Stimulated activated CD8-positive, alpha-beta memory T cell treated with anti-CD3 and anti-CD28 coated beads, Interleukin-12 subunit alpha, Interleukin-12 subunit beta, amount 100 ng/mL, for 1 hour (primary cell): ENCODE measurements at regions not wholly inside any gene's neighbourhood (a gene's known extent, or its start where the extent isn't known, plus 50 kb on each side); places are given as distances from the start of the nearest gene placed in this dataset.
"Not testable (repeated sequence)": the region's sequence is repeated elsewhere in the genome, so short reads cannot be mapped to it uniquely, and the experiment has no call there.

ENCODE experiments used
- DNase-seq: peaks from one replicate; pipeline ENCODE4 v3.0.0-alpha.2; 2020; ENCODE audit warnings: low read depth

DNA sequence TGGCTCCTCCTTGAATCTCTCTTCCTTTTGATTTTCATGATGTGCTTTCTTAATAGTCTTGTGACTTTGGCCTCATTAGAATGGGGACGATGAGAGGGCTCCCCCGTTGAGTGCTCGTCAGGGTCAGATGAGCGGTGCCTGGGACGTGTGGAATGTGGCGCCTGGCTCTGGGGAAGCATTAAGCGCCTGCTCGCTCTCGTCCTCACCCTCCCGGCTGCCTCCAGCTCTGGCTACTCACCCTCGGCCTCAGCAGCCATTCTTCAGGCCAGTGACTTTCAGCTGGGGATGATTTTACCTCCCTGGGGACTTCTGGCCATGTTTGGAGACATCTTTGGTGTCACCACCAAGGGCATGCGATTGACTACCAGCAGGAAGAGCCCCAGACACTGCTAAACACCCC, 69.7 kb downstream of the RPS6KA4 start:
- no peak for DNase-seq

DNA sequence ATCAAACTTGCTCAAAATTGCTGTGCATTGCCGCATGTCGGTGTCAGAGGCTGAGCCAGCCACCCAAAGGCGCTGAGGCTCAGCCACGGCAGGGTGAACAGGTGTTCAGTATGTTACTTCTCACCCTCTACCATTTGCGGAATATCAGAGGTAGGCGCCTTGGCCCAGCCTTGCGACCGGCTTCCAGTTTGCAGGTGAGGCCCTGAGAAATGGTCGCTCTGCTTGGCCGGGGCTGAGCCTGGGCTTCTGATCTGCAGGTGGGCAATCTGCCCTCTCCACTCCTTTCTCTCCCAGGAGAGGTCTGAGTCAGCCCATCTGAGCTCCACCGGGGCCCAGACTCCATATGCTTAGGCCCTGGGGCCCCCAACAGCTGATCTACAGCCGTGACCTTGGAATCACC, 71.0 kb downstream of the RPS6KA4 start:
- DNase-seq = no peak

DNA sequence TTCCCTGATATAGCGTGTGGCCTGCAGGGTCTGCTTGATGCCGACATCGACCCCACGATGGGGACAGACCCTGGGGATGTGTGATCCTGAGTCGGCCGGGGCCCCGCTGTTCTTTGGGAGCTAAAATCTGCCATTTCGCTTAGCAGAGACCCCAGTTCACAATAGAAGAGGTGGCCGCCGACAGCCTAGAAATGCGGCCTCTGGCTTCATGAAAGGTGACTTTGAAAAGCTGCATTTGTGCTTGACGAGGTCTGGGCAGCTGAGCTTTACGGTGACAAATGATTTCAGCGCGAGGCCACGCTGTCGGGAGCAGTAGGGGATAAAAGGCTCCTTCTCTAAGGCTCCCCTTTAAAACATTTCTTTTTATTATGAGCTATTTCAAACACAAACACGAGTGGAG, 71.7 kb downstream of the RPS6KA4 start:
- no peak for DNase-seq

DNA sequence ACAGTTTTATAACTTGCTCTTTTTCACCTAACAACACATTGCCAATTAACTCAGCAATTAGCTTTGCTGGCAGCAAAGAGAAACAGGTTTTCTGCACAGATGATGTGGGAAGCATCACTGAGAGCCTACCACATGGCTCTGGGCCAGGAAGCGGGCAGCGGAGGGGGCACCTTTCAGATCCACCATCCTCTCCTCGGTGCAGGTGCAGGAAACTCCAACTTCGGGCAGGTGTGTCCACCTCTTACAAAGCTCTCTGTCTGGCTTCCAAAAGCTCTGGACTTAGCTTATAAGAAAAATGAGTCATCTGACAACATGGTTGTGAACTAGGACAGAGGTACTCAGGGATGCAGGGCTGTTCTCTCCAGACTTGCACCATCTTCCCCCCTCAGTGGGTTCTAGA, 77.0 kb downstream of the RPS6KA4 start:
- no peak for DNase-seq

DNA sequence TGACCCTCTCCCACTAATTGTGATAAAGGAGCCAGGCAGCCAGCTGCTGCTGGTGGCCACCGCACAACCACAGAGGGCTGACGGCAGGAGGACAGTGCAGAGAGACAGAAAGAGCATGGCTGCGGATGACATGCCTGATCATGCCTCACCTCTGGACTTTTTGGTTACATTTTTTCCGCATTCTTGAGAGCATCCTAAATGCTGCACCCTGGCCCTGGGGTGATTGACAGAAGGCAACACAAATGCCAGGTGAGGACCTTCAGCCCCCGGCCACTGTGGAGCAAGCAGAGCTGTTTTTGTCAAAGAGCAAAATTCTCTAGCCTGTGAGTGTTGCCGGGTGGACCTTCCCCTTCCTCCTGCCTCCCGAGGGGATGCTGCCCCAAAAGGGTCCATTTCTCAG, 78.5 kb downstream of the RPS6KA4 start:
- no peak for DNase-seq

DNA sequence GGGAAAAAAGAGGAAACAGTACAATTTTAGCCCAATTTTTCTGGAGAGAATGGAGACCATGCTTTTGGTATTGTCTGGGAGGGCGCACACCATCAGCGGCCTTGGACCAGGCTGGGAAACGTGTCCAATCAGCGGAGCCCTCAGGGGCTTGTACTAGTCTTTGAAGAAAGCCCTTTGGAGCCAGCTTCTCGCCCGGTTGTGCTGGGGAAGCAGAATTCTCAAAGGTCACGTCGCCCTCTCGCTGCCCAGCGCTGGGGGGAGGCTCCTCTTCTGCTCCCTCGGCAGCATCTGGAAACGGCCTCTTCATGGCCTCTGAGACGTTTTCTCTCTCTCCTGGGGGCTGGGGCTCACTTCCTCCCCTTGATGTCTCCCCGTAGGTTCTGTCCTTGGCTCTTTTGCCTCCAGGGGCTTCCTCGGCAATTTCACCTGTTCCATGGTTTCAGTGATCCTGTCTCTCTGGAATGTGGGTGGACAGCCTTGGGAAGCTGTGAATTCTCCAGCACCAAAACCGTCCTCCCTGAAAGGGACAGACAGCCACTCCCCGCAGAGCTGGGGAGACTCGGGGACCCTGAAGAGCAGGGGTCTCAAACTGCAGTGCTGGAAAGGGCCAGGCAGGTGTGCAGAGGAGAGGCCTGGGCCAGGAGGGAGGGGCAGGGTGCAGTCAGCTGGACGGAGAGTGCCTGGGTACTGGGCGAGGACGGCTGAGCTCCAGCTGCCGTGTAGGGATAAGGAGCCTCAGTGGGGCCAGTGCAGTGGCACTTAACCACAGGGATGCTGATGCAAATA, 80.2 kb downstream of the RPS6KA4 start:
- DNase-seq = no peak

DNA sequence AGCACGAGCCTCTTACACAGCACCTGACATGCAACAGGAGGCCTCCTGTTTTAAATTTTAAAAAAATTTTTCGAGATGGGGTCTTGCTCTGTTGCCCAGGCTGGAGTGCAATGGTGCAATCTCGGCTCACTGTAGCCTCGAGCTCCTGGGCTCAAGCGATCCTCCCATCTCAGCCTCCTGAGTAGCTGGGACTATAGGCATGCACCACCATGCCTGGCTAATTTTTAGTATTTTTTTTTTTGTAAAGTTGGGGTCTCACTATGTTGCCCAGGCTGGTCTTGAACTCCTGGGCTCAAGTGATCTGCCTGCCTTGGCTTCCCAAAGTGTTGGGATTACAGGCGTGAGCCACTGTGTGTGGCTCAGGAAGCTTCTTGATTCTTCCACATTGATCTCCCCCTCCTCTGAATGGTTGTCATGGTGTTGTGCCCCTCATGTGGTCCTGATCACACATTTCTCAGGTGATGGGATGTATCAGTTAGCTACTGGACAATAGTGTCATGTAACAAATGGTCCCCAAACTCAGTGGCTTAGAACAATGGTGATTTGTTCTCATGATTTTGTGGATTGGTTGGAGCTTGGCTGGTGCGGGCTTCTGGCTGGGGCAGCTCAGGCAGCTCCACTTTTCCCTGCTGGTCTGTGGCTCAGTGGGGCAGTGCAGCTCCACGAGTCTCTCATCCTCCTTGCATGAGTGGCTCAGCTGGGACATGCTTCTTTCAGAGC, 81.0 kb downstream of the RPS6KA4 start:
- DNase-seq = not testable (repeated sequence)

DNA sequence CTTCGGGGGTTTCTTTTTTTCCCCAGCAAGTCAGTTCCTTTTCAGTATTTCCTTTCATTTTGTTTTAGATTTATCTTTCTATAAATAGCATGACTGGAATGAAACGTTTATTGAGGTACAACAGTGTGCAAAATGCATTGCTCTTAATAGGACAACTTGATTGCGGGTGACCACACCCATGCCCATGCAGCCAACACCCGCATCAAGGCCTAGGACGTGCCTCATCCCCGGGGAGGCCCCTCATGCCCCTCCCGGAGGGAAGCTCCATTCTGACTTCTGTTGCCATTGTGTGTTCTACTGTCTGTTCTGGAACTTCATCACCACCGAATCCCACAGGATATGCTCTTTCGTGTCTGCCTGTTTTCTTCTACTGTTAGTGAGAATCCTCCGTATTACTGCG, 82.2 kb downstream of the RPS6KA4 start:
- DNase-seq = no peak

DNA sequence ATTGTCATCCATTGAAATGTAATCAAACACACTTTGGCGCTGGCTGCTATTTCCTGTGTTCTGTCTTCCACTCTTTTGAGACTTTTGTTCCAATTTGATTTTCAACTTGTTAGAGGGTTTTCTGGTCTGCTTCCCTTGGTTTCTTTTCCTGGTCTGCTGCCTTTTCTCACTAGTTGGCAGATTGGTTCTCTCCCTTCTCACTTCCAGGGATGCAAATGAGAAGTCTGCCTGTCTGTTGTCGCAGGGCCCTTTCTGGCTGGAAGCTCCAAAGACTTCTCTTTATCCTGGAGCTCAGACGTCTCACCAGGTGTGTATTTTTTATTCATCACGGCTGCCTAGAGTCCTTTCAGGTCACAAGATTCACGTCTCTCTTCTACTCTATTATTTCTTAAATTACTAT, 84.0 kb downstream of the RPS6KA4 start:
- DNase-seq = no peak

DNA sequence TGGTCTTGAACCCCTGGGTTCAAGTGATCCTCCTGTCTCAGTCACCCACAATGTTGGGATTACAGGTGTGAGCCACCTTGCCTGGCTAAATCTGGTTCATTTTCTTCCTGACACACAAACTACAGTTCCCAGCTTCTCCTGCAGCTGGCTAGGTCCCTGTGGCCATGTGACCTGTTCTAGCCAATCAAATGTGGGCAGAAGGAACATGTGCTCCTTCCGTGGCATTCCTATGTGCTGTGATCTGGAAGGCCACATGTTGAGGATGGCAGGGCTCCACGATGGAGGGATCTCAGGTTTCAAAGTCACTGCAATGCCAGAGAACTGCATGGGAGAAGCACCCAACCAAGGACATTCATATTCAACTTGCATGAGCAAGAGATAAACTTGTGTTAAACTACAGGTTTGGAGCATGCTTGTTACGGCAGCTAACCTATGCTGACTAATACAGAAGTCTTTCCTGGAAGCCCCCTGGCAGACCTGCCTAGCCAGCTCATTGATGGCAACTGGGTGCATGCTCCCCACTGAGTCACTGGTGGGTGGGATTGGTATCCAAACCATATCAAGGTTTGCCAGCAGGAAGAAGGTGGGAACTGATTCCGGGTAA, 86.0 kb downstream of the RPS6KA4 start:
- no peak for DNase-seq

DNA sequence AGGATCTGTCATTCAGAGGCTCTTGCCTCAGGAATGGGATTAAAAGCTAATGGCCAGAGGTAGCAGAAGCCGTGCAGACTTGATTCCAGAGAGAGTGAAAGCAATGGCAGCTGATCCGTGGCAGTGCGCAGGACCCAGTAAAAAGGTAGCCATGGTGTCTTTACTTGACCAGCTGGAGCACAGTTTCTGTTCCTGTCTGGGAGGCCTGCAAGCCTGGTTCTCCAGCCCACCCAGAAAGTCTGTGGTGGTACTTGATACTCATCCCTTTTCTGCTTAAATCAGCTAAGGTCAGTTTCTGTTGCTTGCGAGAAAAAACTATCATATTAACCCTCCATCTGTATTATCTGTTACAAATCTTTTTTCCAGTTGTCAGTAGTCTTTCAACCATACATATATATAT, 86.7 kb downstream of the RPS6KA4 start:
- DNase-seq = no peak

DNA sequence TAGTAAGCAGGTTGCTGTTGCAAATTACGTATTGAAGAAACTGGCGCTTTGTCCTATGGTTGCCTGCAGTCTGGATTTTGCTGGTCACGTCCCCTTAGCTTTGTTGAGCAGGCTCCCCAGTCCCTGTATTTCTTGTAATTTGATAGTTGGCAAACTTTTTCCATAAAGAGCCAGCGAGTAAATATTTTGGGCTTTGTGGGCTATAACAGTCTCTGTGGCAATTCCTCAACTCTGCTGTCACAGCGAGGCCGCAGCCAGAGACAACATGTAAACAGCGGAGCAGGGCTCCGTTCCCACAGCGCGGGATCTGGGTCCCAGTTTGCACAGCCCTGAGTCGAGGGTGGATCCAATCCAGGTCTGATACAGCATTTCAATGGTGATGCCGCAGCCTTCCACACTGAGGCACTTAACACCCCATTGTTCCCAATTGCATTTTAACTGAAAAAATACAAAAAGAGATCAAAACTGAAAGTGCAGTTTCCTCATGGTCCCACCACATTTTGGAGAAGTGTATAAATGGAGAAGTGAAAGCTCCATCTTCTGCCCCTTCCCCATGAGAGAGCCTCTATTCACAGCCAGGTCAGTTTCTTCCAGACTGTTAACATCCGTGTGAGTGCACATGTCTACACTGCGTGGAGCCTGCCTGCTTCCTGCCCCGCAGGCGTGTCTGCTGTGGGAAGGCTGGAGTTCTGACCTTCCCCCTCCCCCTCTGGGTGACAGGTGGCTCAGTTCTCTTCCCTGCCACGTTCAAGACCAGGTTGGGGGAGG, 89.1 kb downstream of the RPS6KA4 start:
- DNase-seq = no peak

DNA sequence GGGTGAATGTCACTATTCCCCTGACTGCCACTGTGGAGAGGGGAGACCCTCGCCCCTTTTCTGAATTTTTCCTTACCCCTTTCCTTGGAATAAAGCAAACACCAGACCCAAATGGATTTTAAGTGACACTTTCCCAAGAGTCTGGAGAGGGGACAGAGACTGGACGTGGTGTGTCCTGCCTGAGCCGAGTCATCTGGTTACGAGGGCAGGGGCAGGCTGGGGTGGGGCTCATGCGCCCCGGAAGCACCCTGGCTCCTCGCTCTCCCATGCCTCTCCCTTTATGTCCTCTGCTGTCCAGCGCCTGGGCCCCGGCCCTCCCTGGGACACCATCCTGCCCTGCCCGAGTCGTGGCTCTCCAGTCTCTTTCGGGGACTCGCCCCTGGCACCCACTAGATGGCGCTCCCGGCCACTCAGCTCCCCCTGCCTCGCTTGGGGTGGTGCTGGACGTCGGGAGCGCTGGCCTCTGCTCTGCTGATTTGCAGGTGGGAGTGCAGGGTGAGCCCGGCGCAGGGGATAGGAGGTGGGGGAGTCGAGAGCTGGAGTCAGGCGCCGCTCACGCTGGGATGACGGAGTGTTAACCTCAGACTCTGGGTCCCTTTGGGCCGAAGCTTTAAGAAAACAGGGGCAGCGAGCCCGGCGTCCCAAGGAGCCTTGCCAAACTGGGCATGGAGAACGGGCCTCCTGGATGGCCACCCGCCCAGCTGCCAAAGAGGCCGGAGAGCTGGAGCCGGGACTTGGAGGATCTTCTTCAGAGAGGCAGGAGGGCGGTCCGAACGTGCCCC, 89.8 kb downstream of the RPS6KA4 start:
- peak; percentile 49 for DNase-seq

DNA sequence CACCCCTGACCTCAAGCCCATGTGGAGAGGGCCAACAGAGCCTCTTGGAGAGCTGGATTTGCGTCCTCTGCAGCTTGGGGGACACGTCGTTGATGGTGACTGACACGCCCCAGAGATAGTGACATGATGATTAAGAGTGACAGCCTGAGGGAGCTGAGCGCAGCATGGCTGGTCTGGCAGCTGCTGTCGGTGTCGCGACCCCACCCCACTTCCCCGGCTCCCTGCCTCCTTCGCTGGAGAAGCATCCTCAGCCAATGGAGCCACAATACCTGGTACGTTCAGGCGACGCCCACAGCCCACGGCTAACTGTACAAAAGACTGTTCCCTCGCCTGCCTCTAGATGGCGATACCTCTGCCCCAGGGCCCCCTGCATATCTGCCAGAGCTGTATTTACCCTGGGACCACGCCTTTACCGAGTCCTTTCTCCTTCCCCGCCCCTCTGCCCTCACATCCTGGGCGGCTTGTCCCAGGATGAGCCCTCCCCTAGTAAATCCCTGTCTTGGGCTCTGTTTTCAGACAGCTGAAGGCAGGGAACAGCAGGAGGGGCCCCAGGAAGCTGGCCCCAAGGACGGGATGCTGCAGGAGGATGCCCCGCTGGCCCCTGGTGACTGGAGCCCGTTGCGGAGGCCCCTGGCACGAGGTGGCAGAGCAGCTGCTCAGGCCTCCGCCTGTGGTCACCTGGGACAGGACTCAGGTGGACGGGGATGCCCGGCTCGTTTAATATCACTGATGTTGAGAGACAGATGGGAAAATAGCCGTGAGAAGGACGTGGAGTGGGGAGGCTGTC, 90.6 kb downstream of the RPS6KA4 start:
- DNase-seq = peak; percentile 54

DNA sequence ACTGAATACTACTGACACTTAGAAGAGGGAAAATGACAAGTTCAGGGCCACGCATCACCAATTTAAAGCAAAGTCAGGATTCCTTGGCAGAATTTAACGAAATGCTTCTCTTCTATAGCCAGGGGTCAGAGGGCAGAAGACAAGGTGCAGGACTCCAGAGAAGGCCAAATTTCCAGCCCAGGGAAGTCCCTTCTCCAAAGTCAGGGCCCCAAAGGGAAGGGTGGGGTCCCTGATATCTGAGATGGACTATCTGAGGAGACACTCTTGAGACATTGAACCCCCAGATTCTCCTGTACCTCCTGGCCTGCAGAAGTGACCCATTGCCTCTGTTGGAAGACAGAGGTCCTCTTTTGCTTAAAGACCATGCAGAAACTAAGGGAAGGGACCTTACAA, 91.2 kb downstream of the RPS6KA4 start:
- DNase-seq = no peak

DNA sequence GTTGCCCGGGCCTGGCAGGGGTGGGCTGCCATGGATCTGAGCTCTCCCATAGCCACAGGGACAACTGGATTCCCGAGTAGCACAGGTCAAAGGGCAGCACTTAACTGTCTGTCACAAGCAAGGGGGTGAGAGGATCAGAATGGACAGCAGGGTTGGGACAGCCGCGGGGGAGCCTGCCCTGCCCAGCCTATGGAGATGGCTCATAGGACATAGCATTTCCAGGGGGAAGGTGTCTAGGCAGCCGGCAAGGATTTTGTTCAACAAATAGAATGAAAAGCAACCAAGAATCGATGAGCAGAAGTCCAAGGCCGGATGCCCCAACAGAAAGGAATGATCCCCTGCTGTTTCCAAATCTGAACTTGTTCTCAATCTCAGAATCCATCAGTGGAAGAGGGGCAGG, 92.9 kb downstream of the RPS6KA4 start:
- DNase-seq = no peak

DNA sequence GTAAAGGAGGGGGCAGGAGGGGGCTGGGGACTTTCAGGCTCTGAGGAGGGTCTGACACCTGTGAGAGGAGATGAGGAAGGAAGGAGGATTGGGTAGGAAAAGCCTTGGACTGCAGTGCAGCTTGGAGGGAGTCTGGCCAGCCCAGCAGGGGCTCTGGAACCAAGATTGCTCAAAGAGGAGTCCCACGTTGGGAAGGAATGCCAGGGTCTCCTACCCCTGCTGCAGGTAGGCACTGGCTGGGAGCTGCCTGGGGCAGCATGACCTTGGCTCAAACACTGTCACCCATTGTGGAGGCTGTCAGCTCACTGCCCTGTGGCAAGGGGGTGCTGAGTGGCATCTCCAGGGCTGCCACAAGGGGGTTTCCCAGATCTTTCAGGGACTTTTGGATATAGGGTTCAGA, 94.5 kb downstream of the RPS6KA4 start:
- no peak for DNase-seq

DNA sequence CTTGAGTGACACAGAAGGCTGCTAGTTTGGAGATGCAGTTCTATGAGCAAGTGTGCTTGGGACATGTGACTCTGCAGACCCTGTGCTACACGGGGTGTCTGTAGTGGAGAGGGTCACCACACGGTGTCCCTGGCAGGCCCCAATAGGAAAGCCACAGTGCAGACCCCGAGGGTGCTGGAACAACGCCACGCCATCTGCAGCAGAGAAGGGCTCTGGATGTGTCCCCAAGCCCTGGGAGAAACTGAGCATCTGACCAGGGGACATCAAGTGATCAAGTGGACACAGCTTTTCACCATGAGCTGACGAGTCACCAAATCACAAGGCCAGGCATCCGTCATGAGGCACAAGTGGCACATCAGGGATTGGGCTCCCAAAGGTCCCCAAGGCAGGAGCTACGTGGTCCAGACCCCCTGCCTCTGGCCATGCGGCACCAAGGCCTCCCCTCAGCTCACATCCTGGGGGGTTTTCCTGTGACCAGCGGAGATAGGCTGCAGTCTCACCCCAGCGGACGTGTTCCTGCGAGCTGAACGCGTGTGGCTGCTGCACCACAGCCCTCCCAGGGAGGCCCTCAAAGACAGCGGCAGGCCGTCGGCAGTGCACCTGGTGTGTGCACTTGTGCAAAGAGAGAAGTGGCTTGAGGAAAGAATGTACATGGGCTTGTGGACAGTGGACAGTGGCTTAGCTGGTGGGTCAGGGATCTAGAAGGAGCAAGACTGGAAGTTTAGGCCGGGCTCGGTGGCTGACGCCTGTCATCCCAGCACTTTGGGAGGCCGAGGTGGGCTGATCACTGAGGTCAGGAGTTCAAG, 96.7 kb downstream of the RPS6KA4 start:
- DNase-seq = no peak

DNA sequence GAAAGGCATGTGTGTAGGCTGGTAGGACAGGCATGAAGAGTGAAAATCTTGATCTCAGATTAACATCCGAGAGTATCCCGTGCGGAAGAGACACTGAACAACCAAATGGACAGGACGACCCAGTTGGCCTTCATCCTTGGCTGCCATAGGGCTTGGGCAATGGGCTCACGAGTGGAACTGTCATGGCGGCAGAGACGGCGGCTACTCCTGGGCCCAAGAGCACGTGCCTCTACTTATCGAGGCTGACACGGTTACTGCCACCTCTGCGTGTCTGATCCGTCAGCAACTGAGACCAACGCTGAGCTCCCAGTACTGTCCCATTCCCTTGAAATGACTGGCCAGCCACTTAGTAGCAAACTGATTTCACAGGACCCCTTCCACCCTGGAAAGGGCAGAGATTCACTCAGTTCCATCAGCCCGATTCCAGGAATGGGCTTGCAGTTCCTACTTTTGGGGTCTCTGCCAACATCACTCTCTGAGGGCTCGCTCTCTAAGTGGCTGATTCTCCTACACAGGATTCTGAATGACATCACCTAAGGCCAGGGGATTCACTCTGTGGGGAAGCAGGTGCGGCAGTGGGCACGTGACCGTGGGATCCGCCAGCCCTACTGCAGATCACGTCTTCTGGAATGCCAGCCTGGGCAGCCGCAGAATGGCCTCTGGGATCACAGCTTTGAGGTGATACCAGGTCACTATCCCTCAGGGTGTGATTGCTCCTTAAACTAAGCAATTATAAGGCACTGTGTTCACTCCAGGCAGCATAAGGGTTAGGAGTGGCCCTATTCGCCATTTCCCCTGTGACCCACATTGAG, 97.8 kb downstream of the RPS6KA4 start:
- no peak for DNase-seq
